Activated B cell treated with CpG ODN at 0.5 μM for 24 hours (primary cell): ENCODE measurements at regions not wholly inside any gene's neighbourhood (a gene's known extent, or its start where the extent isn't known, plus 50 kb on each side); places are given as distances from the start of the nearest gene placed in this dataset.

Experiments used
- ATAC-seq: fragments of 200-7000 bp; cut with Tn5 transposase; one replicate; pipeline ENCODE4 v1.10.0; 2021; ENCODE audit warnings: low read depth, mild to moderate bottlenecking, moderate library complexity
- CTCF ChIA-PET: fragments of 350-600 bp; sonication (Branson Sonifier 250); formaldehyde crosslinking; loops from one replicate; lab custom pipeline; 2021; ENCODE audit warnings: antibody characterized with exemption; lab: Charles Lee
- POLR2A ChIA-PET: fragments of 350-600 bp; sonication (Branson Sonifier 250); formaldehyde crosslinking; loops from one replicate; lab custom pipeline; 2021; ENCODE audit warnings: antibody characterized with exemption; lab: Charles Lee
- DNase-seq: peaks from one replicate; pipeline ENCODE4 v3.0.0; 2022
- H3K27ac Mint-ChIP-seq: one replicate; pipeline ENCODE4 v1.8.0; 2020; ENCODE audit warnings: mixed read lengths
- H3K27me3 Mint-ChIP-seq: one replicate; pipeline ENCODE4 v1.8.0; 2021; ENCODE audit warnings: mixed read lengths
- H3K36me3 Mint-ChIP-seq: one replicate; pipeline ENCODE4 v1.8.0; 2021; ENCODE audit warnings: low read depth, mixed read lengths
- H3K4me1 Mint-ChIP-seq: one replicate; pipeline ENCODE4 v1.8.0; 2021; ENCODE audit warnings: mixed read lengths
- H3K4me3 Mint-ChIP-seq: one replicate; pipeline ENCODE4 v1.8.0; 2020; ENCODE audit warnings: mild to moderate bottlenecking, mixed read lengths
- H3K9me3 Mint-ChIP-seq: one replicate; pipeline ENCODE4 v1.8.0; 2020; ENCODE audit warnings: mixed read lengths
- intact Hi-C: fragments of 100-400 bp; cut with micrococcal nuclease; formaldehyde crosslinking; loops from one replicate; pipeline ENCODE4 v1.15.1; 2024
- TF ChIP-seq, protein P1 (sequence below): fragments of 200-600 bp; IDR thresholded peaks from one replicate; pipeline ENCODE4 v1.8.0; 2022; ENCODE audit warnings: antibody characterized with exemption, mild to moderate bottlenecking

DNA sequence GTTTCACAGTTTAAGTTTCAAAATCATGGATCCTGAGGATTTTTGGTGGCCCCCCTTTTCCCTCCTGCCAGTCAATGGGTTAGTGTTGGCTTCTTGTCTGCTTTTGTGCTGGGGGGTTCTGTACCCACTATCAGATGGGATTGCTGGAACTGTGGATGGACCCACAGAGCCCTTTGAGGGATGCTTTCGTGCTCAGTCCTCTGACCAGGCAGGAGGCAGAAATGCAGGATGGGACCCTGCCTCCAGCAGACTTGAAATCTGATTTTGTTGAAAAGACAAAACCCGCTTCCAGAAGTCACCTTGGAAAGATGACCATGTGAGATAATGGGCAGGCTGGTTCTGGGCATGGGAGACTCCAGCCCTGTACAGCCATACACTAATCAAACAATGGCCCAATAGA lies 408.9 kb downstream of the ZNF536 start:
- DNase-seq (no peak), ATAC-seq (no peak)
- no peak overlapping the region for H3K4me3 Mint-ChIP-seq
- no peaks in the 10 kb centered on the region for H3K27me3 Mint-ChIP-seq
- peaks cover 3% of the 10 kb centered on the region for H3K9me3 Mint-ChIP-seq
- ChIA-PET CTCF (no interaction called here), POLR2A (no interaction called here)
- no peaks in the 10 kb centered on the region for H3K36me3 Mint-ChIP-seq
- TF ChIP-seq, protein P1, sequence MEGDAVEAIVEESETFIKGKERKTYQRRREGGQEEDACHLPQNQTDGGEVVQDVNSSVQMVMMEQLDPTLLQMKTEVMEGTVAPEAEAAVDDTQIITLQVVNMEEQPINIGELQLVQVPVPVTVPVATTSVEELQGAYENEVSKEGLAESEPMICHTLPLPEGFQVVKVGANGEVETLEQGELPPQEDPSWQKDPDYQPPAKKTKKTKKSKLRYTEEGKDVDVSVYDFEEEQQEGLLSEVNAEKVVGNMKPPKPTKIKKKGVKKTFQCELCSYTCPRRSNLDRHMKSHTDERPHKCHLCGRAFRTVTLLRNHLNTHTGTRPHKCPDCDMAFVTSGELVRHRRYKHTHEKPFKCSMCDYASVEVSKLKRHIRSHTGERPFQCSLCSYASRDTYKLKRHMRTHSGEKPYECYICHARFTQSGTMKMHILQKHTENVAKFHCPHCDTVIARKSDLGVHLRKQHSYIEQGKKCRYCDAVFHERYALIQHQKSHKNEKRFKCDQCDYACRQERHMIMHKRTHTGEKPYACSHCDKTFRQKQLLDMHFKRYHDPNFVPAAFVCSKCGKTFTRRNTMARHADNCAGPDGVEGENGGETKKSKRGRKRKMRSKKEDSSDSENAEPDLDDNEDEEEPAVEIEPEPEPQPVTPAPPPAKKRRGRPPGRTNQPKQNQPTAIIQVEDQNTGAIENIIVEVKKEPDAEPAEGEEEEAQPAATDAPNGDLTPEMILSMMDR: no peak
- H3K4me1 Mint-ChIP-seq: no peaks in the 10 kb centered on the region
- intact Hi-C loops: loop anchor here (10.0 kb wide), 1 partner anchor 1794 kb away; no protein-coding TSS in a partner anchor
- H3K27ac Mint-ChIP-seq: no peak overlapping the region

DNA sequence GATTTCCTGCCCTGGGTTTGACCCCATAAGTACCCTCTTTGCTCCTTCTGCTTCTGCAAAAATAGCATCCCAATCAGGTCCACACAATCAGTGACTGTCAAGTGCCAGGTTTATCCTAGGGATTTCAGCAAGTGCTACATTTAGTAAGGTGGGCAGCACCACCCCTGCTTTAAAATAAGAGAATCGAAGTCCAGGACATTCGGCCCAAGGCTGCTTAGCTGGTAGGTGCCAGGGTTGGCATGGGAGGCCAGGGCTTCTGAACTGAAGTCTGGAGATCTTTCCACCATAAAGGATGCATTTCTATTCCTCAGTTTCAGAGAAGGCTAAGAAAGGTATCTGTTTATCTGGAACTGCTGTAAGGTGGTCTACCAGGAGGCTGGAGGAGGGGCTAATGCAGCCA lies 408.3 kb downstream of the ZNF536 start:
- H3K9me3 Mint-ChIP-seq: peaks cover 3% of the 10 kb centered on the region
- no peaks in the 10 kb centered on the region for H3K4me1 Mint-ChIP-seq
- no peak overlapping the region for H3K27ac Mint-ChIP-seq
- ATAC-seq: no peak
- CTCF ChIA-PET: no interaction called here
- DNase-seq: no peak
- H3K4me3 Mint-ChIP-seq: no peak overlapping the region
- intact Hi-C loops: loop anchor here (10.0 kb wide), 1 partner anchor 1794 kb away; no protein-coding TSS in a partner anchor
- H3K36me3 Mint-ChIP-seq: no peaks in the 10 kb centered on the region
- TF ChIP-seq, protein P1: no peak
- no peaks in the 10 kb centered on the region for H3K27me3 Mint-ChIP-seq
- POLR2A ChIA-PET: no interaction called here

DNA sequence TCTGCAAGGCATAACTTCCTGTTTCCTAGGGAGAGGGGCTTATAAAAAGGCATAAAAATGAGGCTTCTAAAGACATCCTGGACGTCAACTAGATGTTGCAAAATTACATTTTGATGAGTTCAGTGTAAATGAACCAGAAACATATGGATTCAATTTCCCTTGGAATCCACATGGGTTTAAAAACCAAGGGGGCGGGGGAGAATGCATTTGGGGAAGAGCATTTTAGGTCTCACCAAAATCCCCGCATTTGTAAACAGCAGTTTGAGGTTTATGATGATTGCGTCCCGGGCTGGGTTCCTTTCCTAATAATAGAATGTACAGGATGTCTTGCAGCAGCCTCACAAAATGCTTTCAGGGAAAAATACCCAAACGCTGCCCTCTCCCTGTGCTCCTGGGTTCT lies 407.8 kb downstream of the ZNF536 start:
- ChIA-PET CTCF (no interaction called here), POLR2A (no interaction called here)
- Mint-ChIP-seq H3K4me1 (no peaks in the 10 kb centered on the region), H3K27me3 (no peaks in the 10 kb centered on the region), H3K36me3 (no peaks in the 10 kb centered on the region), H3K9me3 (no peaks in the 10 kb centered on the region), H3K27ac (no peak overlapping the region), H3K4me3 (no peak overlapping the region)
- TF ChIP-seq, protein P1: no peak
- no peak for DNase-seq
- intact Hi-C loops: loop anchor here (10.0 kb wide), 1 partner anchor 1795 kb away; no protein-coding TSS in a partner anchor
- ATAC-seq: no peak

DNA sequence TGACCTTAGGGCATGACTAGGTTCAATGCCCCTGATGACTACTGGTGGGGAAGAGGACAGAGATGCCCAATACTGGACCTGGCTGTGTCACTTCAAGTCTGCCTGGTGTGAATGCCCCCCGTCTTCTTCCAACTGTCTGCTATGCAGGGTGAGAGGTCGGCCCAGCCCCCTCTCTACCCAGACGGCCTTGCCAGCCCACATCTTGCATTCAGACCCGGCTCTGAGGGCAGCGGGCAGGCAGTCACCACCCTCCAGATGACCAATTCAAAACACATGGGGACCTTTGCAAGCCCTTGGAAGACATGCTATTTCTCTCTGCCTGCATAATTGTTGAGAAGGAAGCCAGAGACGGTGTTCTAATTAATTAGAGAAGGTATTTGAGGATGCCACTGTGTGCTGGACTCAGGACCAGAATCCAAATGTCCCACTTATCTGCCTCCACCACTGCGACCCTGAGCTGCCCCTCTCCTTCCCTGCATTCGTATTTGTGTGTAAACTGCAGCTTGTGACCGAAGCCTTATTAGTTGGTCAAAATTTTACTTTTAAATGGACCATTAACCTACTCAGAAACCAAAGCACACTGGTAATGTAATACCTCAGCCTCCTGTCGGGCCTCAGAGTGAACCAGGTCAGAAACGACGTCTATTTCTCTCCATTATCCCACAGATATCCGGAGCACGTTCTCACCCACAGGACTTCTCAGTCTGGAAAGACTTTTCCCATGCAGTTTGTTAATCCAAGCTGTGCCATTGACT lies 407.0 kb downstream of the ZNF536 start:
- no peak overlapping the region for H3K4me3 Mint-ChIP-seq
- H3K36me3 Mint-ChIP-seq: no peaks in the 10 kb centered on the region
- no peak overlapping the region for H3K27ac Mint-ChIP-seq
- H3K9me3 Mint-ChIP-seq: no peaks in the 10 kb centered on the region
- intact Hi-C loops: no loop called here
- DNase-seq: no peak
- ATAC-seq: no peak
- TF ChIP-seq, protein P1: no peak
- CTCF ChIA-PET: no interaction called here
- POLR2A ChIA-PET: no interaction called here
- H3K27me3 Mint-ChIP-seq: no peaks in the 10 kb centered on the region
- H3K4me1 Mint-ChIP-seq: no peaks in the 10 kb centered on the region

DNA sequence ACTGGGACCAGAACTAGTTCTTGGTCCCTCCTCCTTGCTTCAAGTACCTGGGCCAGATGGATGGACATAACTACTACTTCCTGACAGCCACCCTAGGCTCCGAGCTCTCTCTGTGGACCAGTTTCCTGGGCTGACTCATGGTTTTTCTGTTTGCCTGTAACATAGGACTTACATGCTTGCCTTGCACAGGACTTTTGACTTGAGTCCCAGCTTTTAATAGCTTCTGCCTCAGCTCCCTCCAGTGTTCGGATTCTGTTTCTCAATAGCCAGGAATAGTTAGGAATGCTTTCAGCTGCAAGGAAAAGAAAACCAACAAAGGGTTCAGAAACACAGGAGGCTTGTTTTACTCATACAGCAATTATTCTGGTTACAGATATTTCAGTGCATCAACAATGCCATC lies 405.9 kb downstream of the ZNF536 start:
- CTCF ChIA-PET: no interaction called here

More for the DNA sequence above, 405.9 kb downstream of the ZNF536 start:
- DNase-seq: no peak
- POLR2A ChIA-PET: no interaction called here
- H3K27me3 Mint-ChIP-seq: no peaks in the 10 kb centered on the region
- H3K4me3 Mint-ChIP-seq: no peak overlapping the region
- H3K9me3 Mint-ChIP-seq: peaks cover 6% of the 10 kb centered on the region
- no peaks in the 10 kb centered on the region for H3K36me3 Mint-ChIP-seq
- TF ChIP-seq, protein P1: no peak
- H3K4me1 Mint-ChIP-seq: no peaks in the 10 kb centered on the region
- intact Hi-C loops: no loop called here
- no peak for ATAC-seq
- no peak overlapping the region for H3K27ac Mint-ChIP-seq
